IMR-90 (cell line): ENCODE measurements at regions not wholly inside any gene's neighbourhood (a gene's known extent, or its start where the extent isn't known, plus 50 kb on each side); places are given as distances from the start of the nearest gene placed in this dataset.

Experiments
- BHLHE40 ChIP-seq: fragments of 150-350 bp; IDR thresholded peaks from 2 replicates; pipeline ENCODE4 v1.6.1; 2016; ENCODE audit warnings: mild to moderate bottlenecking, low read depth, low read length
- CEBPB ChIP-seq: IDR thresholded peaks from 2 replicates; pipeline ENCODE4 v1.6.1; 2012; ENCODE audit warnings: low read depth, low read length, improper control_type of control experiment
- CTCF ChIP-seq: conservative IDR thresholded peaks from 2 replicates; pipeline ENCODE4 v1.5.1; 2012; ENCODE audit warnings: mild to moderate bottlenecking, low read depth, low read length, improper control_type of control experiment
- FOS ChIP-seq: fragments of 150-350 bp; IDR thresholded peaks from 2 replicates; pipeline ENCODE4 v1.6.1; 2016; ENCODE audit warnings: low read depth, low read length
- MXI1 ChIP-seq: IDR thresholded peaks from 2 replicates; pipeline ENCODE4 v1.6.1; 2012; ENCODE audit warnings: low read depth, mild to moderate bottlenecking, low read length, moderate library complexity, borderline replicate concordance
- POLR2A ChIP-seq: IDR thresholded peaks from 2 replicates; pipeline ENCODE4 v1.6.1; 2012; ENCODE audit warnings: mild to moderate bottlenecking, low read depth, low read length
- RAD21 ChIP-seq: IDR thresholded peaks from 2 replicates; pipeline ENCODE4 v1.6.1; 2012; ENCODE audit warnings: low read length, improper control_type of control experiment
- RCOR1 ChIP-seq: IDR thresholded peaks from 2 replicates; pipeline ENCODE4 v1.6.1; 2012; ENCODE audit warnings: mild to moderate bottlenecking, low read length, improper control_type of control experiment; ENCODE audit not compliant: insufficient replicate concordance
- RFX5 ChIP-seq: IDR thresholded peaks from 2 replicates; pipeline ENCODE4 v1.8.0; 2012; ENCODE audit warnings: low read depth, mild to moderate bottlenecking, low read length, moderate library complexity
- SMC3 ChIP-seq: fragments of 150-350 bp; IDR thresholded peaks from 2 replicates; pipeline ENCODE4 v1.6.1; 2016; ENCODE audit warnings: low read depth, mild to moderate bottlenecking, antibody characterized with exemption, low read length, moderate library complexity
- TF ChIP-seq, protein P1 (sequence below): fragments of 150-350 bp; IDR thresholded peaks from 2 replicates; pipeline ENCODE4 v1.6.1; 2017; ENCODE audit warnings: mild to moderate bottlenecking, antibody characterized with exemption, low read length, low read depth

- TF ChIP-seq RFX5 (no peak), POLR2A (no peak), CTCF (no peak), RAD21 (no peak), BHLHE40 (no peak), SMC3 (no peak), CEBPB (no peak), MXI1 (no peak), FOS (no peak), RCOR1 (no peak)
- TF ChIP-seq, protein P1, sequence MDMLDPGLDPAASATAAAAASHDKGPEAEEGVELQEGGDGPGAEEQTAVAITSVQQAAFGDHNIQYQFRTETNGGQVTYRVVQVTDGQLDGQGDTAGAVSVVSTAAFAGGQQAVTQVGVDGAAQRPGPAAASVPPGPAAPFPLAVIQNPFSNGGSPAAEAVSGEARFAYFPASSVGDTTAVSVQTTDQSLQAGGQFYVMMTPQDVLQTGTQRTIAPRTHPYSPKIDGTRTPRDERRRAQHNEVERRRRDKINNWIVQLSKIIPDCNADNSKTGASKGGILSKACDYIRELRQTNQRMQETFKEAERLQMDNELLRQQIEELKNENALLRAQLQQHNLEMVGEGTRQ = no peak
Observed at GRCh38 chr6:104596091-104596490, 263.6 kb downstream of the HACE1 start.
